ENCODE measurements at regions not wholly inside any gene's neighbourhood (a gene's known extent, or its start where the extent isn't known, plus 50 kb on each side); places are given as distances from the start of the nearest gene placed in this dataset.

GRCh38 chr10:62654966-62655336, 149.6 kb upstream of the ADO start:
- no peak overlapping the region for H2AFZ ChIP-seq
- peaks cover 21% of the 10 kb centered on the region; the same call in 1 of the 2 replicates for H3K9me2 ChIP-seq (ENCODE audit: insufficient read depth)
- no peaks in the 10 kb centered on the region; the same call in 2 of the 3 replicates for H3K9me3 Mint-ChIP-seq
- no peaks in the 10 kb centered on the region for H3K27me3 ChIP-seq (ENCODE audit: insufficient read depth)
- no peaks in the 10 kb centered on the region for H3K36me3 ChIP-seq (ENCODE audit: insufficient read depth)
- DNase-seq (ENCODE audit: low spot score) = no peak
- H3K36me3 Mint-ChIP-seq (ENCODE audit: low read depth) = peaks cover 2% of the 10 kb centered on the region; the same call in 1 of the 3 replicates
- no peak for ATAC-seq
- no peak overlapping the region for H3K27ac Mint-ChIP-seq
- peaks cover 9% of the 10 kb centered on the region for H3K4me1 ChIP-seq (ENCODE audit: insufficient read depth)
- no peaks in the 10 kb centered on the region for H3K79me2 ChIP-seq (replicated peaks; ENCODE audit: insufficient read depth)
- no peak overlapping the region for H3K4me3 Mint-ChIP-seq
- H3K4me1 Mint-ChIP-seq = peaks cover 5% of the 10 kb centered on the region
- H4K20me1 ChIP-seq (replicated peaks; ENCODE audit: insufficient read depth) = no peaks in the 10 kb centered on the region
- H3K4me3 ChIP-seq = no peak overlapping the region
- H3K27me3 Mint-ChIP-seq (ENCODE audit: insufficient read depth, low read depth, poor library complexity) = no peaks in the 10 kb centered on the region
- TF ChIP-seq EZH2phosphoT487 (IDR thresholded peaks at IDR 0.05; ENCODE audit: unreplicated experiment) (no peak), POLR2AphosphoS5 (IDR thresholded peaks at IDR 0.05; ENCODE audit: low read depth) (no peak), CREB1 (CRISPR knock-in tag; IDR thresholded peaks at IDR 0.05; ENCODE audit: low read depth) (no peak), CTCF (conservative IDR thresholded peaks at IDR 0.05; ENCODE audit: low read depth in 2 of 2) (no peak), REST (IDR thresholded peaks at IDR 0.05; ENCODE audit: unreplicated experiment) (no peak), JUNB (IDR thresholded peaks at IDR 0.05; ENCODE audit: unreplicated experiment) (no peak), ZNF331 (CRISPR knock-in tag; IDR thresholded peaks at IDR 0.05; ENCODE audit: low read depth) (no peak), EZH2 (IDR thresholded peaks at IDR 0.05; ENCODE audit: low read depth, unreplicated experiment) (no peak), STAT1 (IDR thresholded peaks at IDR 0.05; ENCODE audit: unreplicated experiment) (no peak), ZNF114 (CRISPR knock-in tag; IDR thresholded peaks at IDR 0.05) (no peak), ZNF462 (CRISPR knock-in tag; IDR thresholded peaks at IDR 0.05) (no peak), NANOG (IDR thresholded peaks at IDR 0.05; ENCODE audit: borderline replicate concordance) (no peak), ETS1 (IDR thresholded peaks at IDR 0.05) (no peak)
- H3F3A ChIP-seq (replicated peaks; ENCODE audit: low read depth) = no peaks in the 10 kb centered on the region
- no peak overlapping the region for H3K4me2 ChIP-seq
- no peak overlapping the region for H3K27ac ChIP-seq (ENCODE audit: low read depth)
